ENCODE measurements at regions not wholly inside any gene's neighbourhood (a gene's known extent, or its start where the extent isn't known, plus 50 kb on each side); places are given as distances from the start of the nearest gene placed in this dataset.

DNA sequence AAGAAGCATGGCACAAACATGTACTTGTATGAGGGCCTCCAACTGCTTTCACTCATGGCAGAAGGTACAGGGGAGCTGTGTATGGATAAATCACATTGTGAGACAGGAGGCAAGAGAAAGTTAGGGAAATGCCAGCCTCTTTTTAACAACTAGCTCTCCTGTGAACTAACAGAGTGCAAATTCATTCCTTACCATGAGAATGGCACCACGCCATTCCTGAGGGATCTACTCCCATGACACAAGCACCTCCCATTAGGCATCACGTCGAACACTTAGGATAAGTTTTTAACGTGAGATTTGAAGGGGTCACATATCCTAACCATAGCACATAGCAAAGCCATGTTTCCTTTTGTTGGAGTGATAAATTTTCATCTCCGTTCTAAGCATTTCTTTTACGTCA is 747.2 kb upstream of the CHD1 start:
- no peaks in the 10 kb centered on the region for H3K27me3 ChIP-seq (ENCODE audit: insufficient read depth)
- H3F3A ChIP-seq (replicated peaks; ENCODE audit: insufficient read depth) = no peaks in the 10 kb centered on the region
- POLR2A ChIA-PET = no interaction called here
- DNase-seq = no peak
- no peak overlapping the region for H3K4me3 ChIP-seq (ENCODE audit: low read depth in 2 of 2, low read length in 1 of 2)
- no peak overlapping the region for H3K4me2 ChIP-seq
- H3K9ac ChIP-seq = no peak overlapping the region
- H3K36me3 ChIP-seq (replicated peaks in 1 of 2; ENCODE audit: control insufficient read depth in 1 of 2, insufficient read depth in 2 of 2, low read length in 1 of 2) = no peaks in the 10 kb centered on the region
- H3K4me1 ChIP-seq (ENCODE audit: control insufficient read depth in 1 of 2, insufficient read depth in 2 of 2, low read depth in 1 of 2, low read length in 1 of 2) = no peaks in the 10 kb centered on the region
- no peaks in the 10 kb centered on the region for H3K9me2 ChIP-seq
- TF ChIP-seq, protein P1, sequence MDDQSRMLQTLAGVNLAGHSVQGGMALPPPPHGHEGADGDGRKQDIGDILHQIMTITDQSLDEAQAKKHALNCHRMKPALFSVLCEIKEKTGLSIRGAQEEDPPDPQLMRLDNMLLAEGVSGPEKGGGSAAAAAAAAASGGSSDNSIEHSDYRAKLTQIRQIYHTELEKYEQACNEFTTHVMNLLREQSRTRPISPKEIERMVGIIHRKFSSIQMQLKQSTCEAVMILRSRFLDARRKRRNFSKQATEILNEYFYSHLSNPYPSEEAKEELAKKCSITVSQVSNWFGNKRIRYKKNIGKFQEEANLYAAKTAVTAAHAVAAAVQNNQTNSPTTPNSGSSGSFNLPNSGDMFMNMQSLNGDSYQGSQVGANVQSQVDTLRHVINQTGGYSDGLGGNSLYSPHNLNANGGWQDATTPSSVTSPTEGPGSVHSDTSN (IDR thresholded peaks at IDR 0.05) = no peak
- TF ChIP-seq MEF2A (IDR thresholded peaks at IDR 0.05; ENCODE audit: borderline replicate concordance, low read depth) (no peak), RAD21 (IDR thresholded peaks at IDR 0.05; ENCODE audit: low read length) (no peak), FOXM1 (IDR thresholded peaks at IDR 0.05; ENCODE audit: low read depth) (no peak), TEAD4 (IDR thresholded peaks at IDR 0.05; ENCODE audit: borderline replicate concordance, insufficient read depth) (no peak), RXRA (IDR thresholded peaks at IDR 0.05; ENCODE audit: borderline replicate concordance, low read depth) (no peak)
- TF ChIP-seq, protein P2, sequence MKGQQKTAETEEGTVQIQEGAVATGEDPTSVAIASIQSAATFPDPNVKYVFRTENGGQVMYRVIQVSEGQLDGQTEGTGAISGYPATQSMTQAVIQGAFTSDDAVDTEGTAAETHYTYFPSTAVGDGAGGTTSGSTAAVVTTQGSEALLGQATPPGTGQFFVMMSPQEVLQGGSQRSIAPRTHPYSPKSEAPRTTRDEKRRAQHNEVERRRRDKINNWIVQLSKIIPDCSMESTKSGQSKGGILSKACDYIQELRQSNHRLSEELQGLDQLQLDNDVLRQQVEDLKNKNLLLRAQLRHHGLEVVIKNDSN (IDR thresholded peaks at IDR 0.05; ENCODE audit: borderline replicate concordance, low read depth) = no peak
- no peak overlapping the region for H2AFZ ChIP-seq (ENCODE audit: low read depth)
- no peaks in the 10 kb centered on the region for H4K20me1 ChIP-seq (ENCODE audit: insufficient read depth)
- H3K27ac ChIP-seq (ENCODE audit: low read depth in 2 of 2, low read length in 1 of 2) = no peak overlapping the region
- no peaks in the 10 kb centered on the region for H3K79me2 ChIP-seq (ENCODE audit: insufficient read depth)
- WGBS (ENCODE audit: low lambda C conversion rate) = 15% methylated on average over 6 of the region's 6 CpGs
- CTCF ChIA-PET = no interaction called here
- no peaks in the 10 kb centered on the region; the same call in 1 of the 2 replicates for H3K9me3 ChIP-seq

DNA sequence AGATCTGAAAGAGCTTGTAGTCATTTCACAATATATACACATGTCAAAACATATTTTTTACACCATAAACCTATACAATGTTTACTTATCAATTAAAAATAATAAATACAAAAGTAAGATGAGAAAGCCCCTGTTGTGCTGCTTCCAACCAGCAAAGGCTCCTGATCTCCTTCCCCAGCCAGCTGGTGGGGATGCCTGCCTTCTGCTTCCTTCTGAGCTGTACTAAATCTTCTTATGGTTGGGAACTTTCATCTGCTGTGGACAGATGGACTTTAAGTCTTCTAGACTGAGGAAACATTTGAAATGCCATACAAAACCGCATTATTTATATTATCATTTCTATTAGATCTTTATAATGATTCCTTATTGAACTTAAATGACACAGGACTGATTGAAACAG is 745.3 kb upstream of the CHD1 start:
- H2AFZ ChIP-seq (ENCODE audit: low read depth) = no peak overlapping the region
- CTCF ChIA-PET = no interaction called here
- no peaks in the 10 kb centered on the region for H4K20me1 ChIP-seq (ENCODE audit: insufficient read depth)
- H3K27ac ChIP-seq (ENCODE audit: low read depth in 2 of 2, low read length in 1 of 2) = no peak overlapping the region
- H3K9me3 ChIP-seq = no peaks in the 10 kb centered on the region; the same call in 1 of the 2 replicates
- no peak overlapping the region for H3K4me3 ChIP-seq (ENCODE audit: low read depth in 2 of 2, low read length in 1 of 2)
- TF ChIP-seq ELF1 (IDR thresholded peaks at IDR 0.05) (no peak), RCOR1 (IDR thresholded peaks at IDR 0.05; ENCODE audit: low read length) (no peak), RAD21 (IDR thresholded peaks at IDR 0.05; ENCODE audit: low read length) (no peak), MEF2A (IDR thresholded peaks at IDR 0.05; ENCODE audit: borderline replicate concordance, low read depth) (no peak), FOXJ3 (CRISPR knock-in tag; IDR thresholded peaks at IDR 0.05) (no peak), YY1 (IDR thresholded peaks at IDR 0.05; ENCODE audit: low read depth) (no peak), NRF1 (IDR thresholded peaks at IDR 0.05; ENCODE audit: low read depth, low read length) (no peak), JUND (IDR thresholded peaks at IDR 0.05) (no peak), EZH2phosphoT487 (IDR thresholded peaks at IDR 0.05; ENCODE audit: borderline replicate concordance, low read depth) (no peak), RFX5 (IDR thresholded peaks at IDR 0.05; ENCODE audit: low read length) (no peak), CHD2 (IDR thresholded peaks at IDR 0.05; ENCODE audit: low read length, partially characterized antibody) (no peak)
- TF ChIP-seq, protein P3, sequence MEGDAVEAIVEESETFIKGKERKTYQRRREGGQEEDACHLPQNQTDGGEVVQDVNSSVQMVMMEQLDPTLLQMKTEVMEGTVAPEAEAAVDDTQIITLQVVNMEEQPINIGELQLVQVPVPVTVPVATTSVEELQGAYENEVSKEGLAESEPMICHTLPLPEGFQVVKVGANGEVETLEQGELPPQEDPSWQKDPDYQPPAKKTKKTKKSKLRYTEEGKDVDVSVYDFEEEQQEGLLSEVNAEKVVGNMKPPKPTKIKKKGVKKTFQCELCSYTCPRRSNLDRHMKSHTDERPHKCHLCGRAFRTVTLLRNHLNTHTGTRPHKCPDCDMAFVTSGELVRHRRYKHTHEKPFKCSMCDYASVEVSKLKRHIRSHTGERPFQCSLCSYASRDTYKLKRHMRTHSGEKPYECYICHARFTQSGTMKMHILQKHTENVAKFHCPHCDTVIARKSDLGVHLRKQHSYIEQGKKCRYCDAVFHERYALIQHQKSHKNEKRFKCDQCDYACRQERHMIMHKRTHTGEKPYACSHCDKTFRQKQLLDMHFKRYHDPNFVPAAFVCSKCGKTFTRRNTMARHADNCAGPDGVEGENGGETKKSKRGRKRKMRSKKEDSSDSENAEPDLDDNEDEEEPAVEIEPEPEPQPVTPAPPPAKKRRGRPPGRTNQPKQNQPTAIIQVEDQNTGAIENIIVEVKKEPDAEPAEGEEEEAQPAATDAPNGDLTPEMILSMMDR (IDR thresholded peaks at IDR 0.05) = no peak
- TF ChIP-seq, protein P4, sequence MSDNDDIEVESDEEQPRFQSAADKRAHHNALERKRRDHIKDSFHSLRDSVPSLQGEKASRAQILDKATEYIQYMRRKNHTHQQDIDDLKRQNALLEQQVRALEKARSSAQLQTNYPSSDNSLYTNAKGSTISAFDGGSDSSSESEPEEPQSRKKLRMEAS (IDR thresholded peaks at IDR 0.05; ENCODE audit: low read depth) = no peak
- 0% methylated on average over 1 of the region's 1 CpG for WGBS (ENCODE audit: low lambda C conversion rate)
- H3K4me2 ChIP-seq = no peak overlapping the region
- no peaks in the 10 kb centered on the region for H3K9me2 ChIP-seq
- H3K9ac ChIP-seq = no peak overlapping the region
- DNase-seq = no peak
- H3F3A ChIP-seq (replicated peaks; ENCODE audit: insufficient read depth) = no peaks in the 10 kb centered on the region
- no peaks in the 10 kb centered on the region for H3K36me3 ChIP-seq (replicated peaks in 1 of 2; ENCODE audit: control insufficient read depth in 1 of 2, insufficient read depth in 2 of 2, low read length in 1 of 2)
- no peaks in the 10 kb centered on the region for H3K27me3 ChIP-seq (ENCODE audit: insufficient read depth)
- no peaks in the 10 kb centered on the region for H3K4me1 ChIP-seq (ENCODE audit: control insufficient read depth in 1 of 2, insufficient read depth in 2 of 2, low read depth in 1 of 2, low read length in 1 of 2)
- no peaks in the 10 kb centered on the region for H3K79me2 ChIP-seq (ENCODE audit: insufficient read depth)
- POLR2A ChIA-PET = no interaction called here

Data from SK-N-SH (cell line).